ENCODE measurements at regions not wholly inside any gene's neighbourhood (a gene's known extent, or its start where the extent isn't known, plus 50 kb on each side); places are given as distances from the start of the nearest gene placed in this dataset.

DNA sequence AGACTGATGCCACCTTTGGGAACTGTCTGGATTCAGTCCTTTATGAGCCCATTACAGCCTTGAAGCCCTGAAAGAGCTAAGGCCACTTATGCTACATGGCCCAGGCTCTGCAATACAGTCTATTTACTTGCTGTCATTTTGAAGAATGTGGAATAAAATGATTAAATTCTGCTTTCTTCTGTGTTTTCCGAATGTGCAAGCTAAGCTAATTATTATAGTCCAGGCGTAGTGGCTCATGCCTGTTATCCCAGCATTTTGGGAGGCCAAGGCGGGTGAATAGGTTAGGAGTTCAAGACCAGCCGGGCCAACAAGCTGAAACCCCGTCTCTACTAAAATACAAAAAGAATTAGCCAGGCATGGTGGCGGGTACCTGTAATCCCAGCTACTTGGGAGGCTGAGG is 142.5 kb downstream of the TEX29 start:
- TF ChIP-seq, protein P1, sequence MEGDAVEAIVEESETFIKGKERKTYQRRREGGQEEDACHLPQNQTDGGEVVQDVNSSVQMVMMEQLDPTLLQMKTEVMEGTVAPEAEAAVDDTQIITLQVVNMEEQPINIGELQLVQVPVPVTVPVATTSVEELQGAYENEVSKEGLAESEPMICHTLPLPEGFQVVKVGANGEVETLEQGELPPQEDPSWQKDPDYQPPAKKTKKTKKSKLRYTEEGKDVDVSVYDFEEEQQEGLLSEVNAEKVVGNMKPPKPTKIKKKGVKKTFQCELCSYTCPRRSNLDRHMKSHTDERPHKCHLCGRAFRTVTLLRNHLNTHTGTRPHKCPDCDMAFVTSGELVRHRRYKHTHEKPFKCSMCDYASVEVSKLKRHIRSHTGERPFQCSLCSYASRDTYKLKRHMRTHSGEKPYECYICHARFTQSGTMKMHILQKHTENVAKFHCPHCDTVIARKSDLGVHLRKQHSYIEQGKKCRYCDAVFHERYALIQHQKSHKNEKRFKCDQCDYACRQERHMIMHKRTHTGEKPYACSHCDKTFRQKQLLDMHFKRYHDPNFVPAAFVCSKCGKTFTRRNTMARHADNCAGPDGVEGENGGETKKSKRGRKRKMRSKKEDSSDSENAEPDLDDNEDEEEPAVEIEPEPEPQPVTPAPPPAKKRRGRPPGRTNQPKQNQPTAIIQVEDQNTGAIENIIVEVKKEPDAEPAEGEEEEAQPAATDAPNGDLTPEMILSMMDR (conservative IDR thresholded peaks at IDR 0.05 in 1 of 2, IDR thresholded peaks at IDR 0.05 in 1 of 2; ENCODE audit: low read depth in 1 of 2, low read length in 2 of 2) = no peak
- no peak for TF ChIP-seq EZH2 (IDR thresholded peaks at IDR 0.05; ENCODE audit: low read length, missing control alignments)
